ENCODE measurements at regions not wholly inside any gene's neighbourhood (a gene's known extent, or its start where the extent isn't known, plus 50 kb on each side); places are given as distances from the start of the nearest gene placed in this dataset.

DNA sequence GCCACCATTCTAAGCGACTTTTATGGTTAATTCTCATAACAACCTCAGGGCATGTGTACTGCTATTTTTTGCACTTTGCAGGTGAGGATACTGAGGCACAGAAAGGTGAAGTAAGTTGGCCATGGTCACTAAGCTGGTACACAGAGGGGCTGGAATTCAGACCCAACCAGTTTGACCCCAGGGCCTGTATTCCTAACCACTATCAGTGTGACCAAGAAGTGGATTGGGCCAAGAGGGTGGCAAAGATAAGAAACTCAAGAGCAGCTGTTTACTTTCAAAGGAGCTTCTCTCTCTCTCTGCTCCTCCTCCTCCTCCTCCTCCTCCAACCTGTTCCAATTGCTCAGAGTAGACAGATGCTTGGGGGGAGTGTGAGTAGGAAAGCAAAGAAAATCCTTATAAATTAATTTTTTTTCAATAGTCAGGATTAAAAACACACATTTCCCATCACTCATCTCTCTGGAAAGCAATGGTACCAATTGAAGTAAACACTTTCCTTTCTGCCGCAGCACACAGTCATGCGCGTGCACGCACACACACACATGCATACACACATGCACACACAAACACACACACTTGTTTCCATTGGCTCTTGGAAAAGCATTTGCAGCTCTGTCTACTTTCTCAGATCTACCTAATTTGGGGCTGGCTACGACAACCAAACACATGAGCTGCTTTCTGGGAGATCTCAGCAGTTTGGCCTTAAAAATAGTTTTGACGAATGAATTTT lies 736.7 kb upstream of the WWC1 start:
- TF ChIP-seq CTCF (IDR thresholded peaks at IDR 0.05), result no peak

DNA sequence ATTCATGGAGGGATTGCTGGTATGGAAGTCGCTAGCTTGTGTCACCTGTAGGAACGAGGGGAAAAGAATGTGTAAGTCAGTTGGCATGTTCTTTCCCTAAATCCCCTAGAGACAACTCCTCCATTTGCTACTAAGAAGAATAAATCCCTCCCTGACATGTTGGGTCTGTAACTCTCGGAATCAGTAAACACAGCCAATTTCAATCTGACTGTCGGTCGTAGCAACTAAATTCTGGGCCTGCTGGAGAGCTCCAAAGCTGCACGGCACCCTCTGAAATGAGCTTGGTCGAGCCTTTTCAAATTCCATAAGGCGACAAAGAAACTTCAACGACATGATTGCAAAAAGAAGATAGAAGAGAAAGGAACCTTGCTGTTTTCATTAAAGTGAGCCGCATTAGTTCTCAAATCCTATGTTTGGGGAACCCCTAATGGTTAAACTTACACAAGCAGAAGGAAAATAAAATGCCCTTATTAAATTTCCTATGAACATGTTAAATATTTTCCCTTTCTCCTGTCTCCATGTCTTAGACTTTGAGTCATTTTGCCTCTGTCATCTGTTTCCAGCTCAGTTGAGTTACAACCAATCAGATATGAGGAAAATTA lies 735.8 kb upstream of the WWC1 start:
- TF ChIP-seq CTCF (IDR thresholded peaks at IDR 0.05), result no peak
- no peaks in the 10 kb centered on the region for H3K36me3 ChIP-seq
- no peaks in the 10 kb centered on the region for H3K27me3 ChIP-seq
- intact Hi-C loops (cut with DNase I; ENCODE audit: low total_unique reads), result no loop called here
- H3K4me3 ChIP-seq, result no peak overlapping the region
- no peak for DNase-seq
- no peaks in the 10 kb centered on the region for H3K4me1 ChIP-seq
- H3K27ac ChIP-seq, result no peak overlapping the region
- H3K9me3 ChIP-seq, result no peaks in the 10 kb centered on the region

More for the DNA sequence above, 736.7 kb upstream of the WWC1 start:
- H3K4me3 ChIP-seq, result no peak overlapping the region
- no peak for DNase-seq
- H3K27me3 ChIP-seq, result no peaks in the 10 kb centered on the region
- H3K9me3 ChIP-seq, result no peaks in the 10 kb centered on the region
- H3K27ac ChIP-seq, result no peak overlapping the region
- intact Hi-C loops (cut with DNase I; ENCODE audit: low total_unique reads), result no loop called here
- no peaks in the 10 kb centered on the region for H3K36me3 ChIP-seq
- no peaks in the 10 kb centered on the region for H3K4me1 ChIP-seq

DNA sequence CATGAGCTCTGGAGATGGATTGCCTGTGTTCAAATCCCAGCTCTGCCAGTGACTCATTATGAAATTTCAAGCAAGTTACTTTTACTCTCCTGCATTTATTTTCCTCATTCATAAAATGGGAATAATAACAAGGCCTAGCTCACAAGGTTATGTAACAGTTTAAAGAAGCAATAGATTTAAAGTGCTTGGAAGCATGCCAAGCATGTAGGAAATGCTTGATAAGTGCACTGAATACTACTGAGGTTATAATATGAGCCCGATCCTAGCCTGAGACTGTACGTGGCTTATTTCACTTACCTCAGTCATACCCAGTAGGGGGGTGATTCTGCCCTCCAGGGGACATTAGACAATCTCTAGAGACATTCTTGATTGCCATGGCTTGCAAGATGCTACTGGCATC lies 734.1 kb upstream of the WWC1 start:
- intact Hi-C loops (cut with DNase I; ENCODE audit: low total_unique reads), result no loop called here
- no peak for TF ChIP-seq CTCF (IDR thresholded peaks at IDR 0.05)

DNA sequence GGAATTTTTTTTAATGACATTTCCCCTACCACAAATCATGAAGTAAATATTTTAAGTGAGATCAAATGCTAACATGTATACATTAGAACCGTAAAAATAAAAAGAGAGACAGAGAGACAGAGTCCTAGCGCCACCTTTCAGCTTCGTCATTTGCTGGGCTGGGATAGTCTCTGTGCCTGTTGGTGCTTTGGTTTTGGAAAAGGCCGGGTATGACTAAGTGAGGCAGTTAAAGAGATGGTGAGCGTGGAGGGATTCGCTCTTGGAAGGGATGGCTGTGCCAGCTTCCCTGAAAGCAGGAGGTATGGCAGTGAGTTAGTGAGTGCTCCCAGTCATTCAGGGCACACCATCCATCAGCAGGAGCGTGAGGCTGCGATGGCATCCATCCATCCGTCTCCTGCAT lies 729.6 kb upstream of the WWC1 start:
- intact Hi-C loops (cut with DNase I; ENCODE audit: low total_unique reads), result no loop called here
- H3K27me3 ChIP-seq, result no peaks in the 10 kb centered on the region
- no peak overlapping the region for H3K4me3 ChIP-seq
- TF ChIP-seq CTCF (IDR thresholded peaks at IDR 0.05), result no peak
- H3K9me3 ChIP-seq, result no peaks in the 10 kb centered on the region
- H3K4me1 ChIP-seq, result no peaks in the 10 kb centered on the region
- DNase-seq, result no peak
- no peak overlapping the region for H3K27ac ChIP-seq
- H3K36me3 ChIP-seq, result no peaks in the 10 kb centered on the region

More for the DNA sequence above, 734.1 kb upstream of the WWC1 start:
- Histone ChIP-seq H3K27ac (no peak overlapping the region), H3K27me3 (no peaks in the 10 kb centered on the region), H3K4me3 (no peak overlapping the region), H3K4me1 (no peaks in the 10 kb centered on the region), H3K9me3 (no peaks in the 10 kb centered on the region), H3K36me3 (no peaks in the 10 kb centered on the region)
- DNase-seq, result no peak

DNA sequence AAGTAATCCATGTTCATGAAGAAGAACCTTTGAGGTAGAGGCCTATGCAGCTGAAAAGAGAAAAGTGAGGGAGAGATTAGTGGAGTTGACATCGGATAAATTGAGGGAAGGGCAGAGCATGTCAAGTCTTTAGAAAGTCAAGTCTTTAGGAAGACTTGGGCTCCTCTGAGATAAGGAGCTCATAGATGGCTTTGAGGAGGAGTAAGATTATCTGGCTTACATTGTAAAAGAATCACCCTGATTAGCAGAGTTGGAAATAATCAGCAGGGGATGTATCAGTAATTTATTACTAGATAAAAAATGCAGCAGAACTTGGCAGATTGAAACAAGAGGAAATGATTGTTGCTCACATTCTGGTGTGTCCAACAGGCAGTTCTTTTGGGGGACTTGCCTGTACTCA lies 727.2 kb upstream of the WWC1 start:
- no peaks in the 10 kb centered on the region for H3K9me3 ChIP-seq
- no peak overlapping the region for H3K4me3 ChIP-seq
- H3K4me1 ChIP-seq, result no peaks in the 10 kb centered on the region
- intact Hi-C loops (cut with DNase I; ENCODE audit: low total_unique reads), result no loop called here
- no peak for DNase-seq
- H3K27ac ChIP-seq, result no peak overlapping the region
- H3K27me3 ChIP-seq, result no peaks in the 10 kb centered on the region
- no peak for TF ChIP-seq CTCF (IDR thresholded peaks at IDR 0.05)
- no peaks in the 10 kb centered on the region for H3K36me3 ChIP-seq

Data from tibial artery (tissue), 4 donors.